AG04449 (cell line): ENCODE measurements at regions not wholly inside any gene's neighbourhood (a gene's known extent, or its start where the extent isn't known, plus 50 kb on each side); places are given as distances from the start of the nearest gene placed in this dataset.

ENCODE experiments used
- CTCF ChIA-PET: fragments of 350-600 bp; formaldehyde crosslinking; extraction: SDS; loops from one replicate; lab custom pipeline; 2021; ENCODE audit warnings: antibody characterized with exemption; lab: Yijun Ruan, JAX
- POLR2A ChIA-PET: fragments of 400-600, 350-600 bp; formaldehyde crosslinking; extraction: SDS; loops from one replicate; lab custom pipeline; 2020; ENCODE audit warnings: antibody characterized with exemption, inconsistent platforms; lab: Yijun Ruan, JAX
- DNase-seq: peaks from one replicate; pipeline ENCODE4 v3.0.0-alpha.2; 2010; ENCODE audit warnings: low read depth, low spot score
- H3K4me3 ChIP-seq: 2 replicates; pipeline ENCODE4 v1.5.1; 2011; ENCODE audit warnings: low read depth, mild to moderate bottlenecking, control low read depth, low read length
- CTCF ChIP-seq: IDR thresholded peaks from one replicate; pipeline ENCODE4 v1.5.1; 2011; ENCODE audit warnings: mild to moderate bottlenecking, moderate library complexity, low read length, control low read depth, inconsistent platforms; ENCODE audit not compliant: insufficient read depth; ENCODE audit errors: missing control alignments

GRCh38 chr3:34359064-34359463 is 560.6 kb downstream of the PDCD6IP start:
- TF ChIP-seq CTCF: no peak
- ChIA-PET CTCF (no interaction called here), POLR2A (no interaction called here)
- DNase-seq: no peak
- no peak overlapping the region for H3K4me3 ChIP-seq

GRCh38 chr3:34360713-34361112 is 562.3 kb downstream of the PDCD6IP start:
- no peak overlapping the region for H3K4me3 ChIP-seq
- ChIA-PET CTCF (no interaction called here), POLR2A (no interaction called here)
- no peak for TF ChIP-seq CTCF
- no peak for DNase-seq

- ChIA-PET POLR2A (no interaction called here), CTCF (no interaction called here)
- no peak for TF ChIP-seq CTCF
- DNase-seq: no peak
- H3K4me3 ChIP-seq: no peak overlapping the region
These were observed 563.5 kb downstream of the PDCD6IP start for GRCh38 chr3:34361921-34362320.

GRCh38 chr3:34362910-34363309 is 564.5 kb downstream of the PDCD6IP start:
- ChIA-PET POLR2A (no interaction called here), CTCF (no interaction called here)
- no peak for DNase-seq
- no peak overlapping the region for H3K4me3 ChIP-seq
- no peak for TF ChIP-seq CTCF

GRCh38 chr3:34363881-34364280 is 565.5 kb downstream of the PDCD6IP start:
- no peak for TF ChIP-seq CTCF
- no peak for DNase-seq
- CTCF ChIA-PET: no interaction called here
- POLR2A ChIA-PET: no interaction called here
- H3K4me3 ChIP-seq: no peak overlapping the region

- H3K4me3 ChIP-seq: no peak overlapping the region
- POLR2A ChIA-PET: no interaction called here
- no peak for TF ChIP-seq CTCF
- CTCF ChIA-PET: no interaction called here
- no peak for DNase-seq
These were observed 565.9 kb downstream of the PDCD6IP start for GRCh38 chr3:34364335-34364734.
